Activated CD8-positive, alpha-beta memory T cell treated with anti-CD3 and anti-CD28 coated beads, Interleukin-2, amount 50 U/mL, for 24 hours (primary cell): ENCODE measurements at regions not wholly inside any gene's neighbourhood (a gene's known extent, or its start where the extent isn't known, plus 50 kb on each side); places are given as distances from the start of the nearest gene placed in this dataset.

Experiments
- DNase-seq: peaks from one replicate; pipeline ENCODE4 v3.0.0-alpha.2; 2020; ENCODE audit errors: extremely low read depth

- DNase-seq = no peak
These were observed 53.1 kb upstream of the CCL1 start for GRCh38 chr17:34416116-34416515.

GRCh38 chr17:34414339-34414738 lies 51.3 kb upstream of the CCL1 start:
- no peak for DNase-seq

GRCh38 chr17:34413443-34414119 lies 50.5 kb upstream of the CCL1 start:
- no peak for DNase-seq

GRCh38 chr17:34412965-34413441 lies 50.0 kb upstream of the CCL1 start:
- DNase-seq = no peak
